Stomach (tissue), 4 donors: ENCODE measurements at regions not wholly inside any gene's neighbourhood (a gene's known extent, or its start where the extent isn't known, plus 50 kb on each side); places are given as distances from the start of the nearest gene placed in this dataset.

ENCODE experiments used
- CTCF ChIP-seq, 7 experiments: fragments of 450-650 bp in 4 of 7; fragments of 200-600 bp in 3 of 7; sonication (generic) in 3 of 7; IDR thresholded peaks; one replicate each; pipeline ENCODE4 v1.5.1; 2016 to 2019; ENCODE audit warnings: antibody characterized with exemption in 7 of 7, control low read depth in 2 of 7, mild to moderate bottlenecking in 1 of 7
- EP300 ChIP-seq: sonication (generic); formaldehyde crosslinking; IDR thresholded peaks from one replicate; pipeline ENCODE4 v1.6.1; 2017; ENCODE audit warnings: antibody characterized with exemption
- POLR2A ChIP-seq, 4 donors: fragments of 450-650 bp; IDR thresholded peaks; one replicate each; pipeline ENCODE4 v1.6.1; 2016; ENCODE audit warnings: antibody characterized with exemption in 4 of 4, control low read depth in 2 of 4, mild to moderate bottlenecking in 1 of 4, moderate library complexity in 1 of 4
- POLR2AphosphoS5 ChIP-seq, 3 donors: sonication (generic); formaldehyde crosslinking; IDR thresholded peaks; one replicate each; pipeline ENCODE4 v1.6.1; 2016; ENCODE audit warnings: antibody characterized with exemption in 3 of 3

- no peak for TF ChIP-seq CTCF (IDR thresholded peaks at IDR 0.05)
- TF ChIP-seq POLR2A (IDR thresholded peaks at IDR 0.05) = no peak
- TF ChIP-seq POLR2AphosphoS5 (IDR thresholded peaks at IDR 0.05) = no peak
- no peak for TF ChIP-seq EP300
Observed at GRCh38 chr2:118219611-118220010, 131.3 kb downstream of the INSIG2 start.
